ENCODE measurements at regions not wholly inside any gene's neighbourhood (a gene's known extent, or its start where the extent isn't known, plus 50 kb on each side); places are given as distances from the start of the nearest gene placed in this dataset.
A peak's percentile ranks its signal among the peaks of the same experiment; 100 is the strongest.
"Not testable (repeated sequence)": the region's sequence is repeated elsewhere in the genome, so short reads cannot be mapped to it uniquely, and the experiment has no call there.

GRCh38 chr6:146968041-146968760 lies 236.0 kb upstream of the STXBP5 start:
- no peak overlapping the region for H3K4me3 ChIP-seq
- H3K27ac ChIP-seq = no peak overlapping the region

GRCh38 chr6:146972546-146972945 lies 231.7 kb upstream of the STXBP5 start:
- Histone ChIP-seq H3K4me3 (no peak overlapping the region), H3K27ac (no peak overlapping the region)

- H3K27ac ChIP-seq = no peak overlapping the region
- no peak overlapping the region for H3K4me3 ChIP-seq
Observed at GRCh38 chr6:146974351-146974750, 229.9 kb upstream of the STXBP5 start.

GRCh38 chr6:146975093-146975492 lies 229.1 kb upstream of the STXBP5 start:
- Histone ChIP-seq H3K4me3 (no peak overlapping the region), H3K27ac (no peak overlapping the region)

- H3K27ac ChIP-seq = no peak overlapping the region
Observed at GRCh38 chr6:146980900-146981329, 223.3 kb upstream of the STXBP5 start.

GRCh38 chr6:146981981-146982380 lies 222.2 kb upstream of the STXBP5 start:
- Histone ChIP-seq H3K4me3 (no peak overlapping the region), H3K27ac (no peak overlapping the region)

More at GRCh38 chr6:146980900-146981329, 223.3 kb upstream of the STXBP5 start:
- H3K4me3 ChIP-seq = no peak overlapping the region

GRCh38 chr6:146984251-146984924 lies 219.8 kb upstream of the STXBP5 start:
- Histone ChIP-seq H3K27ac (no peak overlapping the region), H3K4me3 (no peak overlapping the region)

GRCh38 chr6:146985111-146985510 lies 219.1 kb upstream of the STXBP5 start:
- H3K27ac ChIP-seq = no peak overlapping the region
- no peak overlapping the region for H3K4me3 ChIP-seq

- no peak overlapping the region for H3K27ac ChIP-seq
- H3K4me3 ChIP-seq = no peak overlapping the region
Observed at GRCh38 chr6:146985966-146986365, 218.3 kb upstream of the STXBP5 start.

- H3K4me3 ChIP-seq, H3K27ac ChIP-seq: not testable (repeated sequence)
Observed at GRCh38 chr6:146987938-146988337, 216.3 kb upstream of the STXBP5 start.

GRCh38 chr6:146989860-146990259 lies 214.4 kb upstream of the STXBP5 start:
- H3K4me3 ChIP-seq = no peak overlapping the region
- no peak overlapping the region for H3K27ac ChIP-seq

GRCh38 chr6:146990284-146990683 lies 213.9 kb upstream of the STXBP5 start:
- H3K4me3 ChIP-seq = no peak overlapping the region
- no peak overlapping the region for H3K27ac ChIP-seq

GRCh38 chr6:146990821-146991798 lies 213.1 kb upstream of the STXBP5 start:
- no peak overlapping the region for H3K4me3 ChIP-seq
- H3K27ac ChIP-seq = no peak overlapping the region

GRCh38 chr6:146997062-146997461 lies 207.2 kb upstream of the STXBP5 start:
- Histone ChIP-seq H3K27ac (no peak overlapping the region), H3K4me3 (no peak overlapping the region)

- H3K27ac ChIP-seq = no peak overlapping the region
- no peak overlapping the region for H3K4me3 ChIP-seq
Observed at GRCh38 chr6:146999766-147000165, 204.5 kb upstream of the STXBP5 start.

- Histone ChIP-seq H3K27ac (peak overlapping the region in 1 of 21 experiments; percentile 31), H3K4me3 (no peak overlapping the region)
Observed at GRCh38 chr6:147000545-147001488, 203.4 kb upstream of the STXBP5 start.

GRCh38 chr6:147001621-147002020 lies 202.6 kb upstream of the STXBP5 start:
- no peak overlapping the region for H3K4me3 ChIP-seq
- peak overlapping the region in 1 of 21 experiments; percentile 31 for H3K27ac ChIP-seq

GRCh38 chr6:147003186-147003585 lies 201.0 kb upstream of the STXBP5 start:
- H3K27ac ChIP-seq = no peak overlapping the region
- H3K4me3 ChIP-seq = no peak overlapping the region

- Histone ChIP-seq H3K4me3 (no peak overlapping the region), H3K27ac (no peak overlapping the region)
Observed at GRCh38 chr6:147005499-147005898, 198.7 kb upstream of the STXBP5 start.

Data from skin epidermis (tissue), 12 donors.